Astrocyte of the cerebellum (primary cell): ENCODE measurements at regions not wholly inside any gene's neighbourhood (a gene's known extent, or its start where the extent isn't known, plus 50 kb on each side); places are given as distances from the start of the nearest gene placed in this dataset.

Source experiments
- DNase-seq: peaks from one replicate; pipeline ENCODE4 v3.0.0-alpha.2; 2011; ENCODE audit warnings: low read depth
- H3K4me3 ChIP-seq: 2 replicates; pipeline ENCODE4 v1.5.1; 2011; ENCODE audit warnings: mild to moderate bottlenecking, low read depth, low read length, moderate library complexity
- CTCF ChIP-seq: IDR thresholded peaks from 2 replicates; pipeline ENCODE4 v1.5.1; 2012; ENCODE audit warnings: low read length, low read depth, moderate library complexity, mild to moderate bottlenecking; ENCODE audit errors: missing control alignments
- in situ Hi-C: cut with HindIII; loops from 2 replicates; pipeline ENCODE4 v1.10.0; 2017; ENCODE audit warnings: low sequenced_read_pairs

GRCh38 chr2:36147670-36148390 is 207.7 kb upstream of the CRIM1 start:
- no peak for TF ChIP-seq CTCF
- no peak for DNase-seq
- in situ Hi-C loops = no loop called here
- no peak overlapping the region for H3K4me3 ChIP-seq

- no peak for DNase-seq
- in situ Hi-C loops = no loop called here
- no peak overlapping the region for H3K4me3 ChIP-seq
- no peak for TF ChIP-seq CTCF
Observed at GRCh38 chr2:36146765-36147164, 208.8 kb upstream of the CRIM1 start.

- in situ Hi-C loops = no loop called here
Observed at GRCh38 chr2:36140391-36140790, 215.2 kb upstream of the CRIM1 start.

GRCh38 chr2:36137612-36138011 is 218.0 kb upstream of the CRIM1 start:
- DNase-seq = no peak
- in situ Hi-C loops = no loop called here
- TF ChIP-seq CTCF = no peak

More at GRCh38 chr2:36140391-36140790, 215.2 kb upstream of the CRIM1 start:
- no peak overlapping the region for H3K4me3 ChIP-seq
- DNase-seq = no peak
- no peak for TF ChIP-seq CTCF

GRCh38 chr2:36134281-36134680 is 221.3 kb upstream of the CRIM1 start:
- no peak for TF ChIP-seq CTCF
- in situ Hi-C loops = no loop called here
- no peak for DNase-seq
- H3K4me3 ChIP-seq = no peak overlapping the region

More at GRCh38 chr2:36137612-36138011, 218.0 kb upstream of the CRIM1 start:
- no peak overlapping the region for H3K4me3 ChIP-seq

GRCh38 chr2:36128359-36128758 is 227.2 kb upstream of the CRIM1 start:
- in situ Hi-C loops = no loop called here
- no peak overlapping the region for H3K4me3 ChIP-seq
- DNase-seq = no peak
- no peak for TF ChIP-seq CTCF
